ENCODE measurements at regions not wholly inside any gene's neighbourhood (a gene's known extent, or its start where the extent isn't known, plus 50 kb on each side); places are given as distances from the start of the nearest gene placed in this dataset.

DNA sequence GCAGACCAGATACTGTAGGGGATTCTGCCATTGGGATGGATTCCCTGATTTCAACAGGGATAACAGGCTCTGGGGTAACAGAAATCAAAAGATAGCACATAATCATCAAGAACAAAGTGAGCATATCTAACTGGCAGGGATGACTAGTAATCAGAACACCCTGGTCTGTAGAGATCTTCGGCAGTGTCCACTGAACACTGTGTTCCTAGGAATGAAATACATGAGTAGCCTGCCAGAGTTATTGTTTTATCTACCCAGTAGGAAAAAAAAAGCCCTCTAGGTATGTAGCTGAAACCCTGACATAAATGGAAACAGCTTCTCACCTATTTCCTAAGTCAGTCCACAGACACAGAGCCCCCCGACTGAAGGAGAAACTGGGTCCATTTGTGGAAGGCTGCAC lies 340.3 kb upstream of the ZNF385D start:
- Histone ChIP-seq H3K27me3 (ENCODE audit: control insufficient read depth in 2 of 2, insufficient read depth in 2 of 2, low read length in 2 of 2) (no peaks in the 10 kb centered on the region), H3K27ac (ENCODE audit: low read depth, low read length) (no peak overlapping the region), H3K4me3 (ENCODE audit: low read length) (no peak overlapping the region), H3K36me3 (ENCODE audit: control insufficient read depth in 2 of 3, insufficient read depth in 3 of 3, low read length in 3 of 3) (no peaks in the 10 kb centered on the region), H3K9me3 (ENCODE audit: control insufficient read depth in 2 of 3, low read length in 3 of 3) (no peaks in the 10 kb centered on the region), H3K4me1 (ENCODE audit: control insufficient read depth in 2 of 2, insufficient read depth in 2 of 2, low read length in 2 of 2) (no peaks in the 10 kb centered on the region)
- ChIA-PET CTCF (no interaction called here), POLR2A (no interaction called here)
- Mint-ChIP-seq H3K4me1 (no peaks in the 10 kb centered on the region), H3K9me3 (peaks cover 0 to 8% (median 0%) of the 10 kb centered on the region in 11 donors), H3K4me3 (no peak overlapping the region), H3K27ac (no peak overlapping the region), H3K36me3 (no peaks in the 10 kb centered on the region), H3K27me3 (no peaks in the 10 kb centered on the region)
- intact Hi-C loops (cut with micrococcal nuclease) = no loop called here
- DNase-seq (no peak), ATAC-seq (no peak)

- H3K36me3 Mint-ChIP-seq = no peaks in the 10 kb centered on the region
- no peaks in the 10 kb centered on the region for H3K27me3 Mint-ChIP-seq
- H3K9me3 Mint-ChIP-seq = peaks cover 0 to 14% (median 3%) of the 10 kb centered on the region in 11 donors
- Histone ChIP-seq H3K9me3 (ENCODE audit: control insufficient read depth in 2 of 3, low read length in 3 of 3) (no peaks in the 10 kb centered on the region), H3K36me3 (ENCODE audit: control insufficient read depth in 2 of 3, insufficient read depth in 3 of 3, low read length in 3 of 3) (no peaks in the 10 kb centered on the region), H3K27me3 (ENCODE audit: control insufficient read depth in 2 of 2, insufficient read depth in 2 of 2, low read length in 2 of 2) (no peaks in the 10 kb centered on the region), H3K4me3 (ENCODE audit: low read length) (no peak overlapping the region), H3K27ac (ENCODE audit: low read depth, low read length) (no peak overlapping the region), H3K4me1 (ENCODE audit: control insufficient read depth in 2 of 2, insufficient read depth in 2 of 2, low read length in 2 of 2) (no peaks in the 10 kb centered on the region)
- DNase-seq (no peak), ATAC-seq (no peak)
- no peak overlapping the region for H3K4me3 Mint-ChIP-seq
- intact Hi-C loops (cut with micrococcal nuclease) = no loop called here
- CTCF ChIA-PET = no interaction called here
- H3K4me1 Mint-ChIP-seq = no peaks in the 10 kb centered on the region
- POLR2A ChIA-PET = no interaction called here
- H3K27ac Mint-ChIP-seq = no peak overlapping the region
Measured at GRCh38 chr3:22098021-22098420, 347.0 kb upstream of the ZNF385D start.

GRCh38 chr3:22101351-22101750 lies 350.3 kb upstream of the ZNF385D start:
- ATAC-seq = peak; percentile 20
- Histone ChIP-seq H3K27me3 (ENCODE audit: control insufficient read depth in 2 of 2, insufficient read depth in 2 of 2, low read length in 2 of 2) (no peaks in the 10 kb centered on the region), H3K4me3 (ENCODE audit: low read length) (no peak overlapping the region), H3K9me3 (ENCODE audit: control insufficient read depth in 2 of 3, low read length in 3 of 3) (no peaks in the 10 kb centered on the region), H3K27ac (ENCODE audit: low read depth, low read length) (no peak overlapping the region), H3K36me3 (ENCODE audit: control insufficient read depth in 2 of 3, insufficient read depth in 3 of 3, low read length in 3 of 3) (no peaks in the 10 kb centered on the region), H3K4me1 (ENCODE audit: control insufficient read depth in 2 of 2, insufficient read depth in 2 of 2, low read length in 2 of 2) (no peaks in the 10 kb centered on the region)
- H3K4me3 Mint-ChIP-seq = no peak overlapping the region
- H3K9me3 Mint-ChIP-seq = peaks cover 0 to 14% (median 3%) of the 10 kb centered on the region in 11 donors
- no peak for DNase-seq
- intact Hi-C loops (cut with micrococcal nuclease) = no loop called here
- H3K36me3 Mint-ChIP-seq = no peaks in the 10 kb centered on the region
- no peaks in the 10 kb centered on the region for H3K27me3 Mint-ChIP-seq
- ChIA-PET POLR2A (no interaction called here), CTCF (no interaction called here)
- no peak overlapping the region for H3K27ac Mint-ChIP-seq
- H3K4me1 Mint-ChIP-seq = no peaks in the 10 kb centered on the region

DNA sequence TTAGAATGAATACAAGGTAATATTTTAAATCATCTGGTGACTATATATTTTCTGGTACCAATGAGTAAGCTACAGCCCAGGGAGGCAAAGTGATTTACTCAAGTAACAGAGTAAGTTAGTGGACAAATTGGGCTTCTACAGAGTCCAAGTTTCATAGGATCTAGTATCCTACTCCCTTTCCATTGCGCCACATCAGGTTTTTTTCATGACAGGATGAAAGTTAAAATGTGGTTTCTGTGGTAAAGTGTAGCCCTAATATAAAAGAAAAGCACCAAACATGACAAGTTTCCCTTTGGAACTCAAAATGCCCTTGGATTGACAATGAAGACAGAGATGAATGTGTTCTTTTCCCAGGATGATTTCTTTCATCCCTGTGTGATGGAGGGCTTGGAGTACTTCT lies 350.8 kb upstream of the ZNF385D start:
- Histone ChIP-seq H3K27me3 (ENCODE audit: control insufficient read depth in 2 of 2, insufficient read depth in 2 of 2, low read length in 2 of 2) (no peaks in the 10 kb centered on the region), H3K9me3 (ENCODE audit: control insufficient read depth in 2 of 3, low read length in 3 of 3) (no peaks in the 10 kb centered on the region), H3K36me3 (ENCODE audit: control insufficient read depth in 2 of 3, insufficient read depth in 3 of 3, low read length in 3 of 3) (no peaks in the 10 kb centered on the region), H3K27ac (ENCODE audit: low read depth, low read length) (no peak overlapping the region), H3K4me1 (ENCODE audit: control insufficient read depth in 2 of 2, insufficient read depth in 2 of 2, low read length in 2 of 2) (no peaks in the 10 kb centered on the region), H3K4me3 (ENCODE audit: low read length) (no peak overlapping the region)
- Mint-ChIP-seq H3K36me3 (no peaks in the 10 kb centered on the region), H3K27ac (no peak overlapping the region), H3K9me3 (peaks cover 0 to 14% (median 3%) of the 10 kb centered on the region in 11 donors), H3K27me3 (no peaks in the 10 kb centered on the region), H3K4me1 (no peaks in the 10 kb centered on the region), H3K4me3 (no peak overlapping the region)
- intact Hi-C loops (cut with micrococcal nuclease) = no loop called here
- ATAC-seq (no peak), DNase-seq (no peak)
- CTCF ChIA-PET = no interaction called here
- POLR2A ChIA-PET = no interaction called here

DNA sequence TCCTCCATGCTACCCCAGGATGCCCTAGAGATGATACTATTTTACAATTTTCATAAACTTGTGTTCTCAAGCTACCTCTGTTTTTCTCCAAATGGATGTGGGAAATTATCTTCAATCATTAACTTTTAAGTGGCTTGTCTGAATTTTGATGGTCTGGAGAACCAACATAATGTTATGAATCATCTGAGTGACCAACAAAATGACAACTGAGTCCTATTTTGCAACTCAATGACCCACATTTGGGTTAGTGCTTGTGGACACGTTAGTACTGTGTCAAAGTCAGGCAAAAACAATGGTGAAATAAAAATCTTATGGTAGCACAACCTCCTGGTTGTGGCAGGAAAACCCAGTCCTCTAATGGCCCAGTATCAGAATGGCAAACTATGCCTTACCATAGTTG lies 352.4 kb upstream of the ZNF385D start:
- H3K27ac ChIP-seq (ENCODE audit: low read depth, low read length) = no peak overlapping the region
- Mint-ChIP-seq H3K4me1 (no peaks in the 10 kb centered on the region), H3K4me3 (no peak overlapping the region), H3K9me3 (peaks cover 0 to 8% (median 3%) of the 10 kb centered on the region in 11 donors), H3K27me3 (no peaks in the 10 kb centered on the region), H3K36me3 (no peaks in the 10 kb centered on the region), H3K27ac (no peak overlapping the region)
- ATAC-seq (no peak), DNase-seq (no peak)
- intact Hi-C loops (cut with micrococcal nuclease) = no loop called here
- ChIA-PET CTCF (no interaction called here), POLR2A (no interaction called here)
- no peak overlapping the region for H3K4me3 ChIP-seq (ENCODE audit: low read length)
- no peaks in the 10 kb centered on the region for H3K4me1 ChIP-seq (ENCODE audit: control insufficient read depth in 2 of 2, insufficient read depth in 2 of 2, low read length in 2 of 2)
- no peaks in the 10 kb centered on the region for H3K9me3 ChIP-seq (ENCODE audit: control insufficient read depth in 2 of 3, low read length in 3 of 3)
- H3K27me3 ChIP-seq (ENCODE audit: control insufficient read depth in 2 of 2, insufficient read depth in 2 of 2, low read length in 2 of 2) = no peaks in the 10 kb centered on the region
- H3K36me3 ChIP-seq (ENCODE audit: control insufficient read depth in 2 of 3, insufficient read depth in 3 of 3, low read length in 3 of 3) = no peaks in the 10 kb centered on the region

DNA sequence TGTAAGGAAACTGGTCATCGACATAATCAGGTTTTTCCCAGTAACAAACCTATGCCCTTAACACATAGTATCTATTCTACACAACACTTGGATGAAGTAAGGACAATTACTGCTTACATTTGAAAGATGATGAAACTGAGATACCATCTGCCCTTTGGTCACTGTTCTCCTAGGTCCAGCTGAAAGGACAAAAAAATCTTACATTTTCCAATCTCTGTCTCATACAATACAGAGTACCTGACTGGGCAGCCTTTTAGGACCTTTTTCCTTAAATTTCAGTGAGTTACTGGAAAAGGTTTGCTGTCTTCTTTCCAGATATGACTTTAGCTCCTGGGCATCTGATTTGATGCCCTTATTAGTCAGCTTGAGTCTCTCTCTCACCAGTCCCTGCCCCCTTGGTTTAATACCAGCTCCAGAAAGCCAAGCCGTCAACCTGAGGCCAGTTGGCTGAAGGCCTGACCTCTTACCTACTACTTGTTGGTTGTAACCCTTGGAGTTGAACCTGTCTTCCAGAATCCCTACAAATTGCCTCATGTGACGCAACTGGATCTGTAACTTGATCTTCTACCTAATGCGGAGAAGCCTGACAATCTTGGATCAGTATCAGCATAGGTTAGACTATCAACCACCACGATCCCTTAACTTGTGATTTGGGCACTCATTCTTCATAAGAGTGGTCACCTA lies 355.3 kb upstream of the ZNF385D start:
- Histone ChIP-seq H3K9me3 (ENCODE audit: control insufficient read depth in 2 of 3, low read length in 3 of 3) (no peaks in the 10 kb centered on the region), H3K4me1 (ENCODE audit: control insufficient read depth in 2 of 2, insufficient read depth in 2 of 2, low read length in 2 of 2) (no peaks in the 10 kb centered on the region), H3K36me3 (ENCODE audit: control insufficient read depth in 2 of 3, insufficient read depth in 3 of 3, low read length in 3 of 3) (no peaks in the 10 kb centered on the region), H3K27me3 (ENCODE audit: control insufficient read depth in 2 of 2, insufficient read depth in 2 of 2, low read length in 2 of 2) (no peaks in the 10 kb centered on the region), H3K27ac (ENCODE audit: low read depth, low read length) (no peak overlapping the region), H3K4me3 (ENCODE audit: low read length) (no peak overlapping the region)
- Mint-ChIP-seq H3K4me3 (no peak overlapping the region), H3K27me3 (no peaks in the 10 kb centered on the region), H3K9me3 (peaks cover 0 to 6% (median 0%) of the 10 kb centered on the region in 11 donors), H3K36me3 (no peaks in the 10 kb centered on the region), H3K4me1 (no peaks in the 10 kb centered on the region), H3K27ac (no peak overlapping the region)
- POLR2A ChIA-PET = no interaction called here
- DNase-seq (no peak), ATAC-seq (no peak)
- CTCF ChIA-PET = no interaction called here
- intact Hi-C loops (cut with micrococcal nuclease) = no loop called here

DNA sequence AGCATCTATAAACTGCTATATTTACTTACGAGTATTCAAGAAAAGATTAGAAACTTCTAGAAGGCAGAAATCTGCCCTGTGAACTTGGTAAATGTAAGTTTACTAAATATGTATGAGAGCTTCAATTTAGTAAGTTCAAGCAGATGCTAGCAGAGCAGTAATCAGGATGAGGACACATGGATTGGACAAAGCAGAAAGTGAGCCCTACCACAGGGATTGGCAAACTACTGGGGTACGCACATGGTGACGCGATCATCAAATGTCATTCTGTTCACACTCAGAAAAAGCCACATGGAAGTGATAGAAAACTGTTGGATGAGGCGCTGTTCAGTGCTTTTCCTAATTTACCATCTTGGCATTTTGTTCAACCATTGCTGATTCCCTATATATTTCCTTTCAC lies 360.2 kb upstream of the ZNF385D start:
- Mint-ChIP-seq H3K36me3 (no peaks in the 10 kb centered on the region), H3K4me1 (no peaks in the 10 kb centered on the region), H3K27me3 (no peaks in the 10 kb centered on the region), H3K27ac (no peak overlapping the region), H3K4me3 (no peak overlapping the region), H3K9me3 (peaks cover 0 to 6% (median 0%) of the 10 kb centered on the region in 11 donors)
- no peak for ATAC-seq
- Histone ChIP-seq H3K36me3 (ENCODE audit: control insufficient read depth in 2 of 3, insufficient read depth in 3 of 3, low read length in 3 of 3) (no peaks in the 10 kb centered on the region), H3K27me3 (ENCODE audit: control insufficient read depth in 2 of 2, insufficient read depth in 2 of 2, low read length in 2 of 2) (no peaks in the 10 kb centered on the region), H3K9me3 (ENCODE audit: control insufficient read depth in 2 of 3, low read length in 3 of 3) (no peaks in the 10 kb centered on the region), H3K27ac (ENCODE audit: low read depth, low read length) (no peak overlapping the region), H3K4me3 (ENCODE audit: low read length) (no peak overlapping the region), H3K4me1 (ENCODE audit: control insufficient read depth in 2 of 2, insufficient read depth in 2 of 2, low read length in 2 of 2) (no peaks in the 10 kb centered on the region)
- intact Hi-C loops (cut with micrococcal nuclease) = loop anchor here in 1 of 2 donors (10.0 kb wide), 1 partner anchor 1886 kb away; no protein-coding TSS in a partner anchor
- ChIA-PET CTCF (no interaction called here), POLR2A (no interaction called here)
- no peak for DNase-seq

Measured in naive thymus-derived CD4-positive, alpha-beta T cell (primary cell).